CD4-positive, alpha-beta T cell (primary cell): ENCODE measurements at regions not wholly inside any gene's neighbourhood (a gene's known extent, or its start where the extent isn't known, plus 50 kb on each side); places are given as distances from the start of the nearest gene placed in this dataset.

ENCODE experiments used
- ATAC-seq: fragments of 200-7000 bp; cut with Tn5 transposase; one replicate; pipeline ENCODE4 v1.10.0; 2022; ENCODE audit warnings: mild to moderate bottlenecking; ENCODE audit not compliant: poor library complexity
- CTCF ChIA-PET: fragments of 350-600 bp; sonication (Branson Sonifier 250); formaldehyde crosslinking; loops from one replicate; lab custom pipeline; 2021; ENCODE audit warnings: antibody characterized with exemption, inconsistent platforms; lab: Charles Lee
- POLR2A ChIA-PET: fragments of 350-600 bp; sonication (Branson Sonifier 250); formaldehyde crosslinking; loops from one replicate; lab custom pipeline; 2021; ENCODE audit warnings: antibody characterized with exemption, inconsistent platforms; lab: Charles Lee
- DNase-seq, 14 experiments: peaks; one replicate each; pipeline ENCODE4 v3.0.0-alpha.2; 2013 to 2020; ENCODE audit warnings: mixed read lengths in 2 of 14
- H3K27ac ChIP-seq, 2 donors: one replicate each; pipeline versions ENCODE4 v1.5.1 to v1.7.0; 2013; ENCODE audit warnings: low read length in 2 of 2, low read depth in 1 of 2, mild to moderate bottlenecking in 1 of 2
- H3K27me3 ChIP-seq, 2 experiments: 1 replicate in 1 of 2; 2 replicates in 1 of 2; pipeline versions ENCODE4 v1.6.1 to v1.7.0; 2013; ENCODE audit warnings: low read length in 2 of 2, control low read depth in 1 of 2, mild to moderate bottlenecking in 1 of 2, moderate library complexity in 1 of 2; ENCODE audit not compliant: insufficient read depth in 2 of 2, control insufficient read depth in 1 of 2
- H3K36me3 ChIP-seq: one replicate; pipeline ENCODE4 v1.6.1; 2013; ENCODE audit warnings: low read length, control low read depth; ENCODE audit not compliant: insufficient read depth
- H3K4me1 ChIP-seq: one replicate; pipeline ENCODE4 v1.6.1; 2013; ENCODE audit warnings: low read length, control low read depth; ENCODE audit not compliant: insufficient read depth
- H3K4me3 ChIP-seq: one replicate; pipeline ENCODE4 v1.5.1; 2013; ENCODE audit warnings: mild to moderate bottlenecking, low read length, moderate library complexity
- H3K9me3 ChIP-seq, 2 experiments: 1 replicate in 1 of 2; 2 replicates in 1 of 2; pipeline versions ENCODE4 v1.6.1 to v1.7.0; 2013; ENCODE audit warnings: low read length in 2 of 2, mild to moderate bottlenecking in 2 of 2, control low read depth in 1 of 2, moderate library complexity in 1 of 2; ENCODE audit not compliant: control insufficient read depth in 1 of 2, insufficient read depth in 1 of 2
- H3K27ac Mint-ChIP-seq: one replicate; pipeline ENCODE4 v1.8.0; 2020; ENCODE audit warnings: mixed read lengths
- H3K27me3 Mint-ChIP-seq: one replicate; pipeline ENCODE4 v1.8.0; 2021; ENCODE audit warnings: mixed read lengths
- H3K36me3 Mint-ChIP-seq: one replicate; pipeline ENCODE4 v1.8.0; 2021; ENCODE audit warnings: low read depth, mixed read lengths
- H3K4me1 Mint-ChIP-seq: one replicate; pipeline ENCODE4 v1.8.0; 2021; ENCODE audit warnings: low read depth, mixed read lengths
- H3K4me3 Mint-ChIP-seq: one replicate; pipeline ENCODE4 v1.8.0; 2020; ENCODE audit warnings: mild to moderate bottlenecking, mixed read lengths
- H3K9me3 Mint-ChIP-seq: one replicate; pipeline ENCODE4 v1.8.0; 2020; ENCODE audit warnings: mixed read lengths
- intact Hi-C, 2 experiments: fragments of 100-400 bp; cut with DNase I in 1 of 2; cut with micrococcal nuclease in 1 of 2; formaldehyde crosslinking; loops; one replicate each; pipeline versions ENCODE4 v1.15.1 to v1.9.0; 2023 to 2025; cut with DNase I, micrococcal nuclease
- TF ChIP-seq, protein P1 (sequence below): fragments of 200-600 bp; IDR thresholded peaks from one replicate; pipeline ENCODE4 v1.8.0; 2022; ENCODE audit warnings: antibody characterized with exemption, mild to moderate bottlenecking

DNA sequence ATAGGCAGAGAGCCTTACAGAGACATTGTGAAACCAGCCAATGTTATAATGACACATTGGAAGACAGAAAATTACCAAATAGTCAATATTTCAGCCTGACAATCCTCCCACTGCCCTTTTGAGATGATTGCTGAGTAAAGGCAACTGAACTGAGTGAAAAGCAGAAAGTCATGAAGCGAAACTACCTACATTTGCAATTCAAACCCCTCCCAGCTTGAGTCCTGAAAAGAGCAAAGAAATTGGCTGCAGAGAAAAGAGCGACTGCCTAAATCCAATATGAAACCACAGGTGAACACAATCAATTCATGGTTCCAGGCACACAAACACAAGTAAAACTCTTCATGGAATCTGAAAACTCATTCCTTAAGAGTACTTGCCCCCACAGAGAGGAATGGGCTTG is 143.4 kb upstream of the CHRM3 start:
- Histone ChIP-seq H3K4me1 (no peaks in the 10 kb centered on the region), H3K36me3 (no peaks in the 10 kb centered on the region), H3K4me3 (no peak overlapping the region), H3K27me3 (no peaks in the 10 kb centered on the region), H3K27ac (no peak overlapping the region), H3K9me3 (peaks cover 0 to under 1% of the 10 kb centered on the region in 2 experiments)
- DNase-seq (no peak), ATAC-seq (no peak)
- ChIA-PET CTCF (no interaction called here), POLR2A (no interaction called here)
- TF ChIP-seq, protein P1, sequence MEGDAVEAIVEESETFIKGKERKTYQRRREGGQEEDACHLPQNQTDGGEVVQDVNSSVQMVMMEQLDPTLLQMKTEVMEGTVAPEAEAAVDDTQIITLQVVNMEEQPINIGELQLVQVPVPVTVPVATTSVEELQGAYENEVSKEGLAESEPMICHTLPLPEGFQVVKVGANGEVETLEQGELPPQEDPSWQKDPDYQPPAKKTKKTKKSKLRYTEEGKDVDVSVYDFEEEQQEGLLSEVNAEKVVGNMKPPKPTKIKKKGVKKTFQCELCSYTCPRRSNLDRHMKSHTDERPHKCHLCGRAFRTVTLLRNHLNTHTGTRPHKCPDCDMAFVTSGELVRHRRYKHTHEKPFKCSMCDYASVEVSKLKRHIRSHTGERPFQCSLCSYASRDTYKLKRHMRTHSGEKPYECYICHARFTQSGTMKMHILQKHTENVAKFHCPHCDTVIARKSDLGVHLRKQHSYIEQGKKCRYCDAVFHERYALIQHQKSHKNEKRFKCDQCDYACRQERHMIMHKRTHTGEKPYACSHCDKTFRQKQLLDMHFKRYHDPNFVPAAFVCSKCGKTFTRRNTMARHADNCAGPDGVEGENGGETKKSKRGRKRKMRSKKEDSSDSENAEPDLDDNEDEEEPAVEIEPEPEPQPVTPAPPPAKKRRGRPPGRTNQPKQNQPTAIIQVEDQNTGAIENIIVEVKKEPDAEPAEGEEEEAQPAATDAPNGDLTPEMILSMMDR = no peak
- H3K27ac Mint-ChIP-seq = no peak overlapping the region
- intact Hi-C loops = no loop called here
- no peaks in the 10 kb centered on the region for H3K27me3 Mint-ChIP-seq
- no peak overlapping the region for H3K4me3 Mint-ChIP-seq
- no peaks in the 10 kb centered on the region for H3K9me3 Mint-ChIP-seq
- H3K36me3 Mint-ChIP-seq = no peaks in the 10 kb centered on the region
- no peaks in the 10 kb centered on the region for H3K4me1 Mint-ChIP-seq

DNA sequence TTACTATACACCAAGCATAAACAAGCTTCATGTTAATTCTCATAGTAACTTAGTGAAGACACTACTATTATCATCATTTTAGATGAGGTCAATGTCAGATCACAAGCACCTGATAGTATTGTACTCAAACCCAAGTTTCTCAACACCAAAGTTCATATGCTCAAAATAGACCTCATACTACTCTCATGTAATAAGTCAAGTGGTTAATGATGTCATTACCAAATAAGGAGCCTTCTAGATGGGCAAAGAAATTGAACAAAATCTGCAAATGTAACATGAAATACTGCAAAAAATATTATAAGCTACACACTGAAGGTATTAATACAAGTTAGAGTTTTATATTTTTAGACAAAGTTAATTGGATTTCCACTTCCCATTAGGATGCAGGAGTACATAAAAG is 144.0 kb upstream of the CHRM3 start:
- H3K36me3 ChIP-seq = no peaks in the 10 kb centered on the region
- H3K4me1 ChIP-seq = no peaks in the 10 kb centered on the region
- POLR2A ChIA-PET = no interaction called here
- no peak for ATAC-seq
- Mint-ChIP-seq H3K36me3 (no peaks in the 10 kb centered on the region), H3K27me3 (no peaks in the 10 kb centered on the region), H3K4me1 (no peaks in the 10 kb centered on the region), H3K9me3 (no peaks in the 10 kb centered on the region), H3K27ac (no peak overlapping the region), H3K4me3 (no peak overlapping the region)
- intact Hi-C loops = no loop called here
- H3K9me3 ChIP-seq = peaks cover 0 to 3% of the 10 kb centered on the region in 2 experiments
- H3K27ac ChIP-seq = no peak overlapping the region
- CTCF ChIA-PET = no interaction called here
- DNase-seq = no peak
- TF ChIP-seq, protein P1 = no peak
- no peaks in the 10 kb centered on the region for H3K27me3 ChIP-seq
- no peak overlapping the region for H3K4me3 ChIP-seq

DNA sequence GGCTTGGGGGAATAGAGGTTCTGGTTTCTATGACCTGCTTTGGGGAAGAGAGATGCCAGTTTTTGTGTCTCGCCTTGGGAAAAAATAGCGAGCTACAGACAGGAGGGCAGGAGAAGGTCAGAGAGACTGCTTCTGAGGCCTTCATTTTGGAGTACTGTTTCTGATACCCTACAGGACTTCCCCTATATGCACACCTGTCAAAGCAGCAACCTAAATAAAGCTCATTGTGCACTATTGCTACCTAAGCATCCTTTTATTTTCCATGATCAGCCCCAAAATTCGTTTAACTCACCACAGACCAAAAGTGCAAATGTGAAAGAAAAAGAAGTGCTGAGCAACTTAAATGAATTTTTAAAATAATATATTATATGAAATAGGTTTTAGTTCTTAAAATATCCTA is 145.6 kb upstream of the CHRM3 start:
- H3K4me1 ChIP-seq = no peaks in the 10 kb centered on the region
- DNase-seq = no peak
- Mint-ChIP-seq H3K9me3 (no peaks in the 10 kb centered on the region), H3K27ac (no peak overlapping the region), H3K4me1 (no peaks in the 10 kb centered on the region), H3K4me3 (no peak overlapping the region), H3K36me3 (no peaks in the 10 kb centered on the region), H3K27me3 (no peaks in the 10 kb centered on the region)
- ChIA-PET CTCF (no interaction called here), POLR2A (no interaction called here)
- intact Hi-C loops = no loop called here
- no peaks in the 10 kb centered on the region for H3K36me3 ChIP-seq
- no peaks in the 10 kb centered on the region for H3K27me3 ChIP-seq
- H3K9me3 ChIP-seq = peaks cover 0 to 3% of the 10 kb centered on the region in 2 experiments
- H3K27ac ChIP-seq = no peak overlapping the region
- TF ChIP-seq, protein P1 = no peak
- no peak for ATAC-seq
- H3K4me3 ChIP-seq = no peak overlapping the region
